ENCODE measurements at regions not wholly inside any gene's neighbourhood (a gene's known extent, or its start where the extent isn't known, plus 50 kb on each side); places are given as distances from the start of the nearest gene placed in this dataset.
A peak's percentile ranks its signal among the peaks of the same experiment; 100 is the strongest.

GRCh38 chr2:62309465-62310091, 113.7 kb downstream of the B3GNT2 start:
- ChIA-PET POLR2A (interaction anchor here (0.5 kb wide), 1 partner anchor 8 kb away, joined by 3 read pairs; no protein-coding TSS in a partner anchor), CTCF (interaction anchor here (0.7 kb wide), 1 partner anchor 9 kb away, joined by 3 read pairs; no protein-coding TSS in a partner anchor)
- BruUV-seq (replicated peaks): no TSS peak
- TF ChIP-seq CTCF (IDR thresholded peaks at IDR 0.05; ENCODE audit: unreplicated experiment): no peak
- DNase-seq (ENCODE audit: unreplicated experiment): no peak
- no peaks in the 10 kb centered on the region for H3K9me3 Mint-ChIP-seq (ENCODE audit: unreplicated experiment)
- H3K27me3 Mint-ChIP-seq (ENCODE audit: insufficient read depth, unreplicated experiment): no peaks in the 10 kb centered on the region
- peaks cover 20% of the 10 kb centered on the region for H3K4me1 Mint-ChIP-seq (ENCODE audit: insufficient read depth, unreplicated experiment)
- no peak overlapping the region for H3K27ac Mint-ChIP-seq (ENCODE audit: low read depth, unreplicated experiment)
- H3K36me3 Mint-ChIP-seq (ENCODE audit: insufficient read depth, unreplicated experiment): no peaks in the 10 kb centered on the region
- intact Hi-C loops (cut with micrococcal nuclease): loop anchor here (10.0 kb wide), 1 partner anchor 295 kb away; no protein-coding TSS in a partner anchor
- no peak overlapping the region for H3K4me3 Mint-ChIP-seq (ENCODE audit: unreplicated experiment)

- Mint-ChIP-seq H3K4me1 (ENCODE audit: insufficient read depth, unreplicated experiment) (peaks cover 25% of the 10 kb centered on the region), H3K27ac (ENCODE audit: low read depth, unreplicated experiment) (no peak overlapping the region), H3K36me3 (ENCODE audit: insufficient read depth, unreplicated experiment) (no peaks in the 10 kb centered on the region), H3K4me3 (ENCODE audit: unreplicated experiment) (no peak overlapping the region), H3K27me3 (ENCODE audit: insufficient read depth, unreplicated experiment) (no peaks in the 10 kb centered on the region), H3K9me3 (ENCODE audit: unreplicated experiment) (no peaks in the 10 kb centered on the region)
- no peak for DNase-seq (ENCODE audit: unreplicated experiment)
- no TSS peak for BruUV-seq (replicated peaks)
- ChIA-PET POLR2A (no interaction called here), CTCF (no interaction called here)
- intact Hi-C loops (cut with micrococcal nuclease): no loop called here
- TF ChIP-seq CTCF (IDR thresholded peaks at IDR 0.05; ENCODE audit: unreplicated experiment): no peak
These were observed 113.2 kb downstream of the B3GNT2 start for GRCh38 chr2:62309081-62309464.

GRCh38 chr2:62307469-62308389, 111.8 kb downstream of the B3GNT2 start:
- POLR2A ChIA-PET: no interaction called here
- Mint-ChIP-seq H3K9me3 (ENCODE audit: unreplicated experiment) (no peaks in the 10 kb centered on the region), H3K4me1 (ENCODE audit: insufficient read depth, unreplicated experiment) (peaks cover 25% of the 10 kb centered on the region), H3K4me3 (ENCODE audit: unreplicated experiment) (no peak overlapping the region), H3K27me3 (ENCODE audit: insufficient read depth, unreplicated experiment) (no peaks in the 10 kb centered on the region), H3K36me3 (ENCODE audit: insufficient read depth, unreplicated experiment) (no peaks in the 10 kb centered on the region), H3K27ac (ENCODE audit: low read depth, unreplicated experiment) (peak overlapping the region; percentile 82)
- intact Hi-C loops (cut with micrococcal nuclease): no loop called here
- no peak for TF ChIP-seq CTCF (IDR thresholded peaks at IDR 0.05; ENCODE audit: unreplicated experiment)
- no peak for DNase-seq (ENCODE audit: unreplicated experiment)
- no TSS peak for BruUV-seq (replicated peaks)
- CTCF ChIA-PET: no interaction called here

DNA sequence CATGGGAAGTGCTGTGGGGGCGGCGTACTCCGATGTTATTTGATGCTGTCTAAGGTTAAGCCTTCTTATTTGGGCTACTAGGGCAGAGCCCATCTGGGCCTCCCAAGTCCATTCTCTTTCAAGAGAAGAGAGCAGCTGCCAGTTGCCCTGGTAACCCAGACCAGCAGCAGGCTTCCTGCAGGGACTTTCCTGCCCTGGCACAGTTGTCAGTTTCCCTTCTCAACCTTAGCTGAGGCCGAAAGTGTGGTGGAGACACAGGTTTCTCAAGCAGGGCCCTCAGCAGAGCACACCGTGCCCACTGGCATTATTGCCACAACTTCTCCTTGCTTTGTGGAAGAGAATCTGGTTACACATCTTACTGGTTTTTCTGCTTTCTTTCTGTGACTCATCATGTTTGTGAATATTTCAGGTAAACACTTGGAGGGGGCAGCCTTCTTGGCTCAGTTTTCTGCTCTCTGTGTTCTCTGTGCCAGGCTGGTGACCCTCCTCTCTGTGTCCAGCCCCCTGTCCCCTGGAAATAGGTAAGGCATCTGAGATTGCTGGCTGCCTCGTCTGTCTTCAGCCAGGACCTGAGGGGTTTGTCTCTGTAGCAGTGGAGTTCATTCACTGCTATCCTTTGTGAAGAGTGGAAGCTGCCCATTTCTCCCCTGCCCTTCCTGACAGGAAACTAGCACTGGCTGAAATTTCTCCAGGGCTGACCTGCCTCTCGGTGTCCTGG, 111.0 kb downstream of the B3GNT2 start:
- Mint-ChIP-seq H3K4me3 (ENCODE audit: unreplicated experiment) (no peak overlapping the region), H3K9me3 (ENCODE audit: unreplicated experiment) (no peaks in the 10 kb centered on the region), H3K36me3 (ENCODE audit: insufficient read depth, unreplicated experiment) (no peaks in the 10 kb centered on the region), H3K27me3 (ENCODE audit: insufficient read depth, unreplicated experiment) (no peaks in the 10 kb centered on the region), H3K27ac (ENCODE audit: low read depth, unreplicated experiment) (peak overlapping the region; percentile 82), H3K4me1 (ENCODE audit: insufficient read depth, unreplicated experiment) (peaks cover 25% of the 10 kb centered on the region)
- CTCF ChIA-PET: interaction anchor here (0.7 kb wide), 1 partner anchor 614 kb away, joined by 3 read pairs; no protein-coding TSS in a partner anchor
- peak; percentile 70 for DNase-seq (ENCODE audit: unreplicated experiment)
- no TSS peak for BruUV-seq (replicated peaks)
- intact Hi-C loops (cut with micrococcal nuclease): no loop called here
- POLR2A ChIA-PET: no interaction called here
- TF ChIP-seq CTCF (IDR thresholded peaks at IDR 0.05; ENCODE audit: unreplicated experiment): no peak

All from MCF 10A (cell line).